NCI-H1436 (cell line): ENCODE measurements at regions not wholly inside any gene's neighbourhood (a gene's known extent, or its start where the extent isn't known, plus 50 kb on each side); places are given as distances from the start of the nearest gene placed in this dataset.
"Not testable (repeated sequence)": the region's sequence is repeated elsewhere in the genome, so short reads cannot be mapped to it uniquely, and the experiment has no call there.

Source experiments
- DNase-seq: peaks from one replicate; lab custom pipeline; 2025; lab: John Stamatoyannopoulos, UW

- DNase-seq, result no peak
Observed at GRCh38 chr1:73056826-73057225, 774.5 kb upstream of the NEGR1 start.

- DNase-seq, result no peak
Observed at GRCh38 chr1:73044241-73045036, 762.1 kb upstream of the NEGR1 start.

DNA sequence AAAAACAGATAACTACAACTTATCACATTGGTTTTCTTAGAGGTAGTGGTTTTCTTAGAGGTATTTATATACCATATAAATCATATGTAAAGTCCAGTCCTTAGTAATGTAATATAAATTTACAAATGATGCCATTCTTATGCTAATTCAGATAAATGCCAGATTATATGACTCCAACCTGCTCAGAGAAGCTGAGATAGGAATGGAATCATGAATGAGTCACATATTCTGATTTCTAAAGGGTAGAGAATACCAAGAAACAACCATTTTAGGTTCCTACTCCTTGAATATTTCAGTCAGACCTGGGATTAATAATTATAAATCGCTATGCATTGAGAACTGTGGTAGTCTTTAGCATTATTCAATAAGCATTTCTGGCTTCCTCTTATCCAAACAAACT, 760.1 kb upstream of the NEGR1 start:
- DNase-seq, result no peak

GRCh38 chr1:73040811-73041210, 758.5 kb upstream of the NEGR1 start:
- no peak for DNase-seq

- no peak for DNase-seq
Observed at GRCh38 chr1:73034271-73034670, 751.9 kb upstream of the NEGR1 start.

- no peak for DNase-seq
Observed at GRCh38 chr1:73033640-73034039, 751.3 kb upstream of the NEGR1 start.

DNA sequence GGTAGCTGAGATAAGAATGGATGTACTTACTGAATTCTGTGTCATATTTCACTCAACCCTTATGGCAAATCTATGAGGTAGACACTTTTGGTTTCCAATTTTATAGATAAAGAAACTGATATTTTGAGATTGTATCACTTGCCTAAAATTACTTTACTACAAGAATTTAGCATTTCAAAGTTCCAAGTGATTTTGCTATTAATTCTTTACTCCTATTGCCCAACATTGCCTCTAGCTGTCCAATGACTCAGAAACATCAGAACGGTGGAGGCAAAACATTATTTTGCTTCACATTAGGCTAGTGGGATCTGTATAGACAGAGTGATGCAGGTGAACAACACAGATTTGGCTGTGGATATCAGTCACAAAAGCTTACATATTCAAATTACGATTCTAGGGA, 747.2 kb upstream of the NEGR1 start:
- no peak for DNase-seq

- no peak for DNase-seq
Observed at GRCh38 chr1:73026114-73026513, 743.8 kb upstream of the NEGR1 start.

DNA sequence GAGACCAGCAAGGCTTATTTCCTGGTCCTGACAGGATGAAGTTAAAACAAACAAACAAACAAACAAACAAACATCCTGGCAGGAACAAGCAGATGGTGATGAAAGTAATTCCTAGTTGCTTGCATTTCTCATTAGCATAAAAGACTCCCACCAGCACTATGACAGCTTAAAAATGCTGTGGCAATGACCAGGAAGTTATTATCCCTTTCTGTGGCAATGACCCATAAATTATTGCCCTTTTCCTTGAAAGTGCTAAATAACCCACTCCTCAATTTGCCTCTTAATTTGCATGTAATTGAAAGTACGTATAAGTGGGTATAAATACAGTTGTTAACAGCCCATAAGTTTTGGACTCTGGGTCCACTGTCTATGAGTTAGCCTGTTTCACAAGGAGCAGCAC, 727.6 kb upstream of the NEGR1 start:
- no peak for DNase-seq

DNA sequence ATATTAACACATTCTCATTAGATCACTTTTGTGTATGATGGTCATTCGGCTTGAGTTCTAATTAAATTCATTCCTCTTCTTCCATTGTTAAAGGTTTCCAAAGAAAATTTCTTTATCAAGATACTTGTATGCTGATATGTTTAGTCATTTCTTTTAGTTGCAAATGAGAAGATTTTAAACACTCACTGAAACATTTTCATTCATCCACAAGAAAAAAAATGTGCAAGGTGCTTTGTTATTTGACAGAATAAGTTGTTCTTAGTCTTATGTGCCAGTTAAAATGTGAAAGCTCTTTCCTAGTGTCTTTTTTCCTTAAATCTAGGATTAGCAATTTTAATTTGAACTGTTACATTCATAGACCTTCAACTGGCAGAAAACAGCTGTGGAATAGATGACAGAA, 727.0 kb upstream of the NEGR1 start:
- no peak for DNase-seq

DNA sequence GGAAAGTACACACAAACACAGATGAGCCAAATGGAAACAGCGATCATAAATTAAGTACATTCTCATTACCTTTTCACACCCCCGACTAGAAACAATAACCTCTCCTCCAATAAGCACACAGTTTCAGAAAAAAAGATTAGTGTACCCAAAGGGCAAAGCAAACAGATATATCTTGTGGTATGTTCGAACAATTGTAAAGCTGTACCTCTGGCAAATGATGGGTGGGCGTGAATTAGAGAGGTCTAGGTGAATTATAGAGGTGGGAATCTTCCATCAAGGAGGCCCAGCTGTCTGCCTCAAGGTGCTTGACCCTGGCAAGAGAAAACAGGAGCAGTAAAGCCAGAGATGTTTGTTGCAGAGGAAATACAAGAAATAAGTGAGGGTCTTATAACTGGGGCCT, 715.3 kb upstream of the NEGR1 start:
- DNase-seq, result no peak

GRCh38 chr1:72997041-72997440, 714.7 kb upstream of the NEGR1 start:
- no peak for DNase-seq

- DNase-seq, result not testable (repeated sequence)
Observed at GRCh38 chr1:72987871-72988270, 705.5 kb upstream of the NEGR1 start.

DNA sequence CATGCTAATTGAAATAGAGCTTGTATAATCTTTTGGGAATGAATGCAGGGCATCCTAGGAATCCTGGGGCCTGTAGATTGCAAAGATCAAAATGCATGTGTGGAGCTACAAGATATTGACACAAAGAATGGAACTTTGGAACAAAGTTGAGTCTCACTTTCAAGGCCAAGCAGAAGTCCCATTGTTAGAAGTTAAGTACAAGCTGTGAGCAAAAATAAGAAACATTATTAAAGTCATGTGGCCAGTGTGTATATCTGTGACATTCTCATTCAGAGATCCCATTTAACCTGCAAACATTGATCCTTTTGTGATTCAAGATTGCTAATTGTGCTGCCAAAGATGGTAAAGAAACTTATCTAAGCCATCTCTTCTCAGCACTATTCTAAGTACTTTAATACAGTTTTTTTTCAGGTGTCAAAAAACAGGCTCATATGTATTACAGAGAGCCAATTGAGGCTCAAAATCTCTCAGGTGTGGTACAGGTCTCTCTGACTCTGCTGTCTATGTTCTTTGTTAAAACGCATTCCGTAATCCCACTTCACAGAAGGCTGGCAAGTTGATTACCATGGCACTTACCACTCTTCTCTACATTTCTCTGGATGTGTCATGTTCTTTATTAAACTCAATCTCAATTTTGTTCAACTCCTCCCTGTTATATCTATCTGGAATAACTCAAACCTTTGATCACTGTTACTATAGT, 704.4 kb upstream of the NEGR1 start:
- DNase-seq, result no peak

DNA sequence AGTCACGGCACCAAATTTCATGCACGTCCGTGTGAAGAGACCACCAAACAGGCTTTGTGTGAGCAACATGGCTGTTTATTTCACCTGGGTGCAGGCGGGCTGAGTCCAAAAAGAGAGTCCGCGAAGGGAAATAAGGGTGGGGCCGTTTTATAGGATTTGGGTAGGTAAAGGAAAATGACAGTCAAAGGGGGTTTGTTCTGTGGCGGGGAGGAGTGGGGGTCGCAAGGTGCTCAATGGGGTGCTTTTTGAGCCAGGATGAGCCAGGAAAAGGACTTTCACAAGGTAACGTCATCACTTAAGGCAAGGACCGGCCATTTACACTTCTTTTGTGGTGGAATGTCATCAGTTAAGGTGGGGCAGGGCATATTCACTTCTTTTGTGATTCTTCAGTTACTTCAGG, 702.7 kb upstream of the NEGR1 start:
- DNase-seq, result not testable (repeated sequence)

DNA sequence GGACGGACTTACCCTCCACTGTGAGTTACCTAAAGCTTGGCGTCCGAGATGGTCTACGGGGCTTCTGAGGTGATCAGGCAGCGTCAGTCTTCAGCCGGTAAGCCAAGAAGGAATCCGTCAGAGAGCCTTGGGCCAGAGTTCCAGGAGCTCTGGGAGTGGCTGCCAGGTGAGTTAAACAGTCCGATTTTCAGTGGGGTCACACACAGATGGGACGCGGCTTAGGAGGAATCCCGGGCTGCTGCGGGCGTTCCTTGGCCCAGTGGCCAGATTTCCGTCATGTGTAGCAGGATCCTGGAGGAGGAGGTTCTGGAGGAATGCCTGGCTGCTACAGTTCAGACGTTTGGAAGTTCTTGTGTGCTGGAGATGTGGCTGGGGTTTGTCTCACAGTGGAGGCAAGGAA, 700.7 kb upstream of the NEGR1 start:
- DNase-seq, result not testable (repeated sequence)

- no peak for DNase-seq
Observed at GRCh38 chr1:72969461-72969860, 687.1 kb upstream of the NEGR1 start.

DNA sequence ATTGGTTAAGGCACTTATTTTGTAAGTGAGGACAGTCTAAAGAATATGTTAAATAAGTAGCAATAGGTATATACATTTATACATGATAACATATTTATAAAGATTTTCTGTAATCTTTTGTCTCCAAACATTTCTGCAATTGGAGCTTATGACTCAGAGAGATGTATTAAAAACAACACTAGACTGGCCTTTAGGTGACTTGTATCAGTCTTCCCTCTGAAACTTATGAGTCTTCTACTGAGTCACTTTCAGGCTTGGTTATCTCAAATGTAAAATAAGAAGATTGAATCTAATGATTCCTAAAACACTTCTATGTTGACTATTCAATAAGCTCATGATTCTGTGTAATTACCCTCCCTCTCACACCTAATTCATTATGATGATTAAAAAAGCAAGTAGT, 672.6 kb upstream of the NEGR1 start:
- no peak for DNase-seq

DNA sequence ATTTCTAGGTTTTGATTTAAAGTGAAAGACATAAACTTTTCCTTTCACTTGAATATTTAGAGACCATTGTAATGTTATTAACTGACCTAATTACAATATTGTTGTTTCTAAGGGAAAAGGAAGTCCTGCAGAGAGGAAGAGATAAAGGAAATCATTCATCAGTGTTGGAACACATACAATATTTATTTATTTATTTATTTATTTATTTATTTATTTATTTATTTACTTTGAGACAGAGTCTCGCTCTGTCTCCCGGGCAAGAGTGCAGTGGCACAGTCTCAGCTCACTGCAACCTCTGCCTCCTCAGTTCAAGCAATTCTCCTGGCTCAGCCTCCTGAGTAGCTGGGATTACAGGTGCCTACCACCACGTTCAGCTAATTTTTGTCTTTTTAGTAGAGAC, 668.6 kb upstream of the NEGR1 start:
- DNase-seq, result not testable (repeated sequence)

GRCh38 chr1:72946903-72947499, 664.7 kb upstream of the NEGR1 start:
- no peak for DNase-seq

- no peak for DNase-seq
Observed at GRCh38 chr1:72942008-72942407, 659.7 kb upstream of the NEGR1 start.

- DNase-seq, result no peak
Observed at GRCh38 chr1:72938408-72938807, 656.1 kb upstream of the NEGR1 start.

DNA sequence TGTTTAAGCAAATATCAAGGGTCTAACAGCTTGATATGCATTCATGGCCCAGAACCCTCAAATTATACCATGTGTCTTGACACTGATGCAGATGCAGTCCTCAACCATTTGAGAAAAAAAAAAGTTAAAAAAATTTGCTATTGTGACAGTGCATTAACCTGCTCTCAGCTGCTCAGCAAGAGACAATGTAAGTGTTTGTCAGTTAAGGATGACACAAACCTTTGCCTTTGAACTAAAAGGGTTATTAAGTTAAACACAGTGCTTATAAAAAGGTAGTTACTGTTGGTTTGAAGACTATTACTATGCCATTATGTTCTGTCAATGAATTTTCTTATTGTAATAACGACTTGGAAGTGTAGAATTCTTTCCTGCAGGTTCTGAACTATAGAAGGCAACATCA, 655.6 kb upstream of the NEGR1 start:
- no peak for DNase-seq
